GM21367 (cell line): ENCODE measurements at regions not wholly inside any gene's neighbourhood (a gene's known extent, or its start where the extent isn't known, plus 50 kb on each side); places are given as distances from the start of the nearest gene placed in this dataset.
A peak's percentile ranks its signal among the peaks of the same experiment; 100 is the strongest.
"Not testable (repeated sequence)": the region's sequence is repeated elsewhere in the genome, so short reads cannot be mapped to it uniquely, and the experiment has no call there.

Experiments used
- ATAC-seq: cut with Tn5 transposase; IDR thresholded peaks from one replicate; pipeline ENCODE4 v1.9.1; 2021; ENCODE audit not compliant: unreplicated experiment

DNA sequence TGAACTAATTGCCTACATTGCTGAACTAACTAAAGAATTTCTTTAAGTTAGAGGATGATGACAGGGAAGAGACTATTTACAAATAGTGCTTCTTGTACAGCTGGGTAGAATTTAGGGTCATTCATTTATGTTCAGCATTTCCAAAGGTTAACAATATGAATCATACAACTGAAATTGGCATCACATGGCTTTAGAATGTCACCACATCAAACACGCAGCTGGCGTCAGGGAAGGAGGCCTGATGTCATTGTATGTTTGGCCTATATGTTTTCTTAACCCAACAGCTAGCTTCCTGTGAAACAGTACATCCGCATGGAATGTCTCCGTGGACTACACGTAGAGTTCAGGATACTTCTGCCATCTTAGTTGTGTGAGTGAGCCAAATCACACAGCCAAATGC, 99.0 kb upstream of the TNFSF11 start:
- no peak for ATAC-seq

DNA sequence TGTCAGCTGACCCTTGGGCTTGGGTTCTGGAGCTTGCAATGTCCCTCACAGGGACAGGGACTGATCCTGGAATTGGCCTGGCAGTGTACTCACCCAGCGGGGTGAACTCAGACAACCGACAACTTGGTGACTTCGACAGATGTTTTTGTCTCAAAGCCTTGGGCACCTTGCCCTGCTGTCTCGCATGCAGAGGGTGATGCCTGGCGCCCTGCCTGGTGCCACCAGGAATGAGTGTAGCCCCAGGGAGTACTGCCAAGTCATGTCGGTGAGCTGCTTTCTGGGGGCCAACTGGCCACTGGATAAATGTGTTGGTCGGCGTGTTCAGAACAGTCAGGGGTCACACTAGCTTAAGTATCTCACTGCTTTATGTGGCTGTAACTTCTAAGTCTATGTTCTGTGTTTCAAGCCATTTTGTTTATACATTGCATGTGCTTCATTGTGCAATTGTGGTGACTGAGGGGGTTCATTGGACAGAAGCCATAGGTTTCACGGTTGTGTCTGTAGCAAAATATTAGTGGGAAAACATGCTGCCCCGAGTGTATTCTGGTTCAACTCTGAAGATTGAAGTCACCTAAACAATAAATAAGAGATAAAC, 96.3 kb upstream of the TNFSF11 start:
- no peak for ATAC-seq

DNA sequence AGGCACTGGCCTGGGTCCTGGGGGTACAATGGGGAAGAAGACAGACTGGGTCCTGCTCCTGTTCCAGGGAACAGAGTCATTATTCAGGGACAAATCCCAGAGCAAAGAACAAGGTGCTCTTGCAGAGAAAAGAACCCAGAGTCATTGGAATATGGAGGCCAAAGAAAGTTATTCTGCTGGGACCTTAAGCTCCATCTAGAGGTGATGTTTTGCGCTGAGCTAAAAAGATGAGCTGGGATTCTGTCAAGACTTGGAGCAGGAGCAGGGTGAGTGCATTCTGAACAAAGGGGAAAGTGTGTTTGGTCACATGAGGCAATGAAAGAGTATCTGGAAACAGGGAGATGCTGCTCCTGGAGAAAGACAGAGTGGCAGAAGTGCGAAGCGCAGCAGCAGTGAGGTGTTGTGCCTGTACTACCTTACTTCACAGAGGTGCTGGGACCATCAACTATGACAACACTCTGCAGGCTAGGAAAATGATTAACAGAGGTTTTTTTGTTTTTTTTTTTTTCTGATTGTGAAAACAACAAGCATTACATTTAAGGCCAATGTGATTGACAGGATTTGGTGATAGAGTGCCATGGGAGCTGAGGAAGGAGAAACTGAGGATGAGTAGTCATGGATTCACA, 95.3 kb upstream of the TNFSF11 start:
- no peak for ATAC-seq

DNA sequence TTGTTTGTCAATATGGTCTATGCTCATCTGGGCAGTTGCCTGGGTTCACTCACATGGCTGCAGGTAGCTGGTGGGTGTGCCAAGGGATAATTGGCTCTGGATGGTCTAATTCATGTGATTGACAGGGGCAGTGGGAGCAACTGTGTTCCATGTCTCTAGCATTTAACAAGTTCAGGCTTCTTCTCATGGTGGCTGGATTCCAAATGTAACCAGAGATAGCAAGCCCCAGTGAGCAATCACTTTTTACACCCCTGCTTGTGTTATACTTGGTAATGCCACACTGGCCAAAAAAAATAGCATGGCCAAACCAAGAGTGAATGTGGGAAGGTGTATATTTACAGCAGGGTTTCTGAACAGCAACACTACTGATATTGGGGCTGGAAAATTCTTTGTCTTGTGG, 89.6 kb upstream of the TNFSF11 start:
- ATAC-seq = no peak

DNA sequence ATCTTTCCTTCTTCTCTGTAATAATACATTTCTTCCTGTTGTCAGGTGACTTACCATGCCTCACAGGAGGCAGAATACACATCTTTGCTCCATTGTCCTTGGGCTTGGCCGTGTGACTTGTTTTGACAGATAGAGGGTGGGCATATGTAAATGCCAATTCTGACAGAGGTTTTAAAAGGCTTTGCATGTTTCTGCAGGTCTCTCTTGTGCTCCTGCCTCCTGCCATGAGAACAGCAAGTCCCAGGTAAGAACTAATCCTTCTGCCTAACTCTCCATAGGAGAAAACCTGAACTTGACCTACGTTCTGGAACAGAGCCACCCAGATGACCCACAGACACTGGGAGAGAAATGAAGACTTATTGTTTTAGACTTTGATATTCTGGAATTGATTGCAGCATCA, 88.7 kb upstream of the TNFSF11 start:
- ATAC-seq = no peak

DNA sequence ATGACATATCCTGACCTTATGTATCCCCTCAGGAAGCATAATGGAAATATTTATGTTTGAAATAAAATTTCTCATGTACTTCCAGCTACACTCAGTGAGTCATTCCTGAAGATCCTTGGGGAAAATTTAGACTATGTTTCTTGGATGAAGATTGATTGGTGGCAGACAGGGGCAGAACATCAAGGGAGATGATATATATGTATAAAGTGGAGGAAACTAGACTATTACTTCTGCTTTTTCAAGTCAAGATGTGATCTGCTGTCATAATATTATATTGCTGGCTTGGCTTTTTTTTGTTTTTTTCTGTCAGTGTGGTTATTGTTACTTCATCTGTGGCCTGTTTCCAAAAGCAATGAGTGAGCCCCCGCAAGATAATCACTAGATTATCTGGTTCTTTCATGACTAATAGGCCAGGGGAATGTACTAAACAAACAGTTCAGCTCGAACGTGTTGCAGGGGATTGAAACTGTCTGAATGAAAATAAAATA, 87.2 kb upstream of the TNFSF11 start:
- ATAC-seq = no peak

DNA sequence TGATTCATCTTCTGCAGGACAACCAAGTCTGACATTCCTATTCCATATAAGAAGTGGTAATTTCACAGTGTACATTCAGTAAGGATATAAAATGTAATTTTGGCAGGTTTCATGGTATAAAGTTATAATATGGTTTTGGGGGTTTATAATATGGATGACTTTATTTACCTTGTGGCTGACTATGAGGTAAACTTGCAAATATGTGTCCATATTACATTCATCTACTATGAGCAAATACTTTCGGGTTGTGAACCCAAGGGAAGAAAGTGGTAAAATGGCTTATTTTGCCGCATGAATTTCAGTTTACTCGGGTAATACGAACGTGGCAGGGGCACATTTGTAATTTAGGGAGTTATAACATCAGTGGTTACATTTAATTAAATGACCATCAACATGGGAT, 86.7 kb upstream of the TNFSF11 start:
- ATAC-seq = no peak

DNA sequence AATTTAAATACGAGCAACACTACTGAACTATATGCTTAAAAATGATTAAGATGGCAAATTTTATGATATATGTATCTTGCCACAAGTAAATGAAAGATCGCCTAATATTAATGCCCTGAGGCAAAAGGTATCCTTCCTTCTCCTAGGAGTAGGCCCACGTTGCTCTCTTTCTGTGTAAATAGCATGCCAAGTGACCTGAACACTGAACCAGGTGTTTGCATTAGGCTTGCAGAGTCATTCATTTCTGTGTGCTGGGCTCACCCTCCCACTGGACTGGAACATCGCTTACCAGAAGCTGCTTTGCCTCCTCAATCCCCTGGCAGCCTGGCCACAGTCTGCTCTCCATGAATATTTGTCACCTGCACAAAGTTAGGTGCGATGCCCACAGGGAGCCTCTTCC, 83.3 kb upstream of the TNFSF11 start:
- ATAC-seq = no peak

DNA sequence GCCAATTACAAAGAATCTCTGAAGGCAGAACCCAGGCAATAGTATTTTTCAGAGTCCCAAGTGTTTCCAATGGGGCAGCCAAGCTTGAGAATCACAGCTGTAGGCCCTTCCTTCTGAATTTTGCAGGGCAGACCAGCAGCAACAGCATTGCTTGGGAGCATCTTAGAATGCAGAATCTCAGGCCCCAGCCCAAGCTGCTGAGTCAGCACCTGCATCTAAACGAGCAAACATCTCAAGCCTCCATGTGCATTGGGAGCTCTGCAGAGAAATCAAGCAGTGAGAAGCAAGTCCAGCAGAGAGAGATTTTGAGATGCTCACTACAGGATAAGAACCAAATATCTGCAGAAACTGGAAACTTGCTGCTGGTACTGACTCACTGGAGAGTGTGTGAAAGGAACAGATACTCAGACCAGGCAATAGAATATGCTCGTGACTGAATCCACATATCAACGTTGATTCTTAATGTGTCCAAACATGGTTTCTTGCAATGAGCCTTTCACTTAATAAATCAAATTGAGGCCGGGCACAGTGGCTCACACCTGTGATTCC, 81.5 kb upstream of the TNFSF11 start:
- ATAC-seq = no peak

DNA sequence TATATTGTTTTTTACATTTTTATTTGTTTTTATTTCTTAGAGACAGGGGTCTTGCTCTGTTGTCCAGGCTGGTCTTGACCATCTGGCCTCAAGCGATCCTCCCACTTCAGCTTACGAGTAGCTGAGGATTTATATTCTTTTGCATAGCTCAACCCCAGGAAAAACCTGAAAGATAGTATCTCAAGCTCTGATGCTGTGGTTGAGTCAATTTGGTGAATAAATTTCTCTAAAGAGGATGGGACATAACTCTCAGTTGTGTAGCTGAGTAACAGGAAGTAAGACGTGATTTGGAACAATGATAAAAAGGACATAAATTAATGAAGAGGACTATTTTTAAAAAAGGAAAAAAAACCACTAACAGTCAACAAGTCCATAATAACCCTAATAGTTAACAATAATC, 79.8 kb upstream of the TNFSF11 start:
- ATAC-seq = no peak

DNA sequence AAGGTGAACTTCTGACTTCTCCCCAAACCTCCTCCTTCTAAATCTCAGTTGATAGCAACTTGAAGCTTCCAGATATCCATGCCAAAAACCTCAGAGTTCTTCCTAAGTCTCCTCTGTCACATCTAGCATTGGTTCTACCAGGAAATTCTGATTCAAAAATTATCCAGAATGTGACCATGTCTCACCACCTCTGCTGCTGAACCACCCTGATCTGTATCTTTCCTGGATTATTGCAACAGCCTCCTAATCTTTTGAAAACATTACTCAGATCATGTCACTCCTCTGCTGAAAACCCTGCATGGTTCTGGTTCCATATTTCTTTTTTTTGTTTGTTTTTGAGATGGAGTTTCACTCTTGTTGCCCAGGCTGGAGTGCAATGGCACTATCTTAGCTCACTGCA, 78.7 kb upstream of the TNFSF11 start:
- ATAC-seq = no peak

DNA sequence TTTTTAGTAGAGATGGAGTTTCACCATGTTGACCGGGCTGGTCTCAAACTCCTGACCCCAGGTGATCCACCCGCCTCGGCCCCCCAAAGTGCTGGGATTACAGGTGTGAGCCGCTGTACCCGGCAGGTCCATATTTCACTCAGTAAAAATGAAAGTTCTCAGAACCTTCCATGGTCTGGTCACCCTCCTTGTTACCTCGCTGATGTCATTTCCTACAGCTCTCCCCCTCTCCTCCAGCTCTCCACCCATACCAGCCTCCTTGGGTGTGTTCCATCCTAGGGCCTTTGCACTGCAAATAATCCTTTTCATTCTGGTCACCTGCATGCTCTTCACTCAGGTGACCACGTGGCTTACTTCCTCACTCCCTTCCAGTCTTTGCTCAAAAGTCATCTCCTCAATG, 78.2 kb upstream of the TNFSF11 start:
- ATAC-seq = no peak

DNA sequence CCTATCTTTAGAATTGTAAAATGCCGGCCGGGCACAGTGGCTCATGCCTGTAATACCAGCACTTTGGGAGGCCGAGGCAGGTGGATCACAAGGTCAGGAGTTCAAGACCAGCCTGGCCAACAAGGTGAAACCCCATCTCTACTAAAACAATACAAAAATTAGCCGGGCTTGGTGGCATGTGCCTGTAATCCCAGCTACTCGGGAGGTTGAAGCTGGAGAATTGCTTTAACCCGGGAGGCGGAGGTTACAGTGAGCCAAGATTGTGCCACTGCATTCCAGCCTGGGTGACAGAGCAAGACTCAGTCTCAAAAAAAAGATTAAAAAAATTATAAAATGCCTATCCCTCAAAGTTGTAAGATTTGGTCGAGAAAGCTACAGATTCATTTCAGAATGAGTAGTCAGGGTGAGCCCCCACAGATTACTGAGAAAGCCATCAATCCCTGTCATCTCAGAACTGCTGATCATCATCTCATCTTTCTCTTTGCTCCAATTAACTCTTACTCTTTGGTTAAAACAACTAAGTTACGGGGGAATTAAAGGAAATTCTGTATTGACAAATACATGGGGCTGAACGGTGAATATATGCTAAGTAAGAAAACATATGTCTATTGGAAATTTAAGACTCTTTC, 76.9 kb upstream of the TNFSF11 start:
- ATAC-seq = not testable (repeated sequence)

DNA sequence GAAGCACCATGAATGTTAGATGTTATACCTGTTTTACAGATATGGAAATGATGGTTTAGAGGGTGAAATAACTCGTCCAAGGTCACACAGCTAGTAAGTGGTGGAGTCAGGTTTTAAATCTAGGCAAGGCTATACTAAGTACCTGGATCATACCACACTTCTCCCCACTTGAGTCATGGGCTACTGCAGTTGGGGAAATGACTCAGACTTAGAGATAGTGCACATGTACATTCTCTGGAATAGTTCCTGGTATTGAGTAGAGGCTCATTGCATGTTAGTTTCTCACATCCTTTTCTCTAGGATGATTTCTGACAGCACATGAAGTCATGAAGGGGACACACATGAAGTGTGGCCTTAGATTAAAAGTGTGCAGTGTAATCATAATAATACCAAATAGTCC, 76.2 kb upstream of the TNFSF11 start:
- ATAC-seq = peak; percentile 95

DNA sequence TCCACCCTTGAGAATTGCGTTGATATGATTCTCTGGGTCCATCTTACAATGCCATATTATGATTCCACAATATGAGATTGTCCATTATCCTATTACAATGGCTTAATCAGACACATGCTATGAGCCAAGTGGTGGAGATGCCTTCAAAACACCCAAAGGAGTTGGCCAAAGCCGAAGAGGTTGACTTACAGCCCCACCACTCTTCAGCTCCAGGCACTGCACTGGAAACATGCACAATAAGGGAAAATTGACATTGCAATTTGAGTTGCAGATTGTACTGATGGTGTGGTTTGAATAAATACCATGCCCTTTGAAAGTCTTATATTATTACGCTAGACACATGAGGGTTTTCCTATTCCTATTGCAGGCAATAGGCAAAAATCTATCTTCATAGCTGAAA, 75.4 kb upstream of the TNFSF11 start:
- ATAC-seq = no peak
